Glomerular visceral epithelial cell (primary cell): ENCODE measurements at regions not wholly inside any gene's neighbourhood (a gene's known extent, or its start where the extent isn't known, plus 50 kb on each side); places are given as distances from the start of the nearest gene placed in this dataset.

ENCODE experiments used
- DNase-seq: peaks from one replicate; pipeline ENCODE4 v3.0.0-alpha.2; 2016; ENCODE audit errors: extremely low spot score

GRCh38 chr13:109436841-109437240 lies 349.5 kb downstream of the IRS2 start:
- no peak for DNase-seq

GRCh38 chr13:109436055-109436622 lies 350.2 kb downstream of the IRS2 start:
- no peak for DNase-seq

- DNase-seq: no peak
These were observed 355.2 kb downstream of the IRS2 start for GRCh38 chr13:109431217-109431616.

- DNase-seq: no peak
These were observed 358.2 kb downstream of the IRS2 start for GRCh38 chr13:109428146-109428545.

- DNase-seq: no peak
These were observed 358.7 kb downstream of the IRS2 start for GRCh38 chr13:109427695-109428094.

GRCh38 chr13:109427148-109427547 lies 359.2 kb downstream of the IRS2 start:
- DNase-seq: no peak

GRCh38 chr13:109426690-109426990 lies 359.7 kb downstream of the IRS2 start:
- DNase-seq: no peak

- DNase-seq: no peak
These were observed 360.3 kb downstream of the IRS2 start for GRCh38 chr13:109425821-109426689.

GRCh38 chr13:109422161-109422560 lies 364.2 kb downstream of the IRS2 start:
- DNase-seq: no peak

GRCh38 chr13:109419896-109420295 lies 366.5 kb downstream of the IRS2 start:
- DNase-seq: no peak

GRCh38 chr13:109418111-109418510 lies 368.3 kb downstream of the IRS2 start:
- DNase-seq: no peak

GRCh38 chr13:109416001-109416400 lies 370.4 kb downstream of the IRS2 start:
- DNase-seq: no peak

GRCh38 chr13:109415057-109415456 lies 371.3 kb downstream of the IRS2 start:
- DNase-seq: no peak

GRCh38 chr13:109412283-109412901 lies 374.0 kb downstream of the IRS2 start:
- no peak for DNase-seq

- DNase-seq: no peak
These were observed 375.5 kb downstream of the IRS2 start for GRCh38 chr13:109410868-109411267.

GRCh38 chr13:109408591-109409382 lies 377.6 kb downstream of the IRS2 start:
- no peak for DNase-seq

- no peak for DNase-seq
These were observed 379.9 kb downstream of the IRS2 start for GRCh38 chr13:109406376-109406992.

GRCh38 chr13:109403012-109403421 lies 383.4 kb downstream of the IRS2 start:
- DNase-seq: no peak

- DNase-seq: no peak
These were observed 384.5 kb downstream of the IRS2 start for GRCh38 chr13:109401891-109402290.

GRCh38 chr13:109401307-109401706 lies 385.1 kb downstream of the IRS2 start:
- no peak for DNase-seq

- DNase-seq: no peak
These were observed 385.6 kb downstream of the IRS2 start for GRCh38 chr13:109400624-109401257.
